Mesendoderm (in vitro differentiated cells): ENCODE measurements at regions not wholly inside any gene's neighbourhood (a gene's known extent, or its start where the extent isn't known, plus 50 kb on each side); places are given as distances from the start of the nearest gene placed in this dataset.

Source experiments
- DNase-seq: peaks from one replicate; pipeline ENCODE4 v3.0.0; 2013
- H2AK5ac ChIP-seq: 2 replicates; pipeline ENCODE4 v1.6.1; 2013; ENCODE audit warnings: low read length, inconsistent platforms
- H2BK120ac ChIP-seq: 2 replicates; pipeline ENCODE4 v1.6.1; 2013; ENCODE audit warnings: low read depth, mild to moderate bottlenecking, low read length, moderate library complexity, mixed read lengths
- H2BK15ac ChIP-seq: replicated peaks from 2 replicates; pipeline ENCODE4 v1.6.1; 2013; ENCODE audit warnings: low read depth, mild to moderate bottlenecking, moderate library complexity
- H2BK5ac ChIP-seq: 2 replicates; pipeline ENCODE4 v1.6.1; 2013; ENCODE audit warnings: low read length, inconsistent platforms
- H3K18ac ChIP-seq: 2 replicates; pipeline ENCODE4 v1.6.1; 2013; ENCODE audit warnings: mild to moderate bottlenecking, low read length, mixed read lengths
- H3K23ac ChIP-seq: one replicate; pipeline ENCODE4 v1.6.1; 2013; ENCODE audit warnings: low read length
- H3K27ac ChIP-seq: 2 replicates; pipeline ENCODE4 v1.5.1; 2013; ENCODE audit warnings: low read depth, mild to moderate bottlenecking, inconsistent platforms, low read length, moderate library complexity
- H3K27me3 ChIP-seq: 2 replicates; pipeline ENCODE4 v1.6.1; 2013; ENCODE audit warnings: low read length, control low read depth, mild to moderate bottlenecking, inconsistent platforms; ENCODE audit not compliant: insufficient read depth, poor library complexity
- H3K36me3 ChIP-seq: 2 replicates; pipeline ENCODE4 v1.6.1; 2013; ENCODE audit warnings: low read length, inconsistent platforms; ENCODE audit not compliant: control insufficient read depth, insufficient read depth
- H3K4ac ChIP-seq: one replicate; pipeline ENCODE4 v1.6.1; 2013; ENCODE audit warnings: low read depth, mild to moderate bottlenecking, low read length, moderate library complexity
- H3K4me1 ChIP-seq: 2 replicates; pipeline ENCODE4 v1.6.1; 2013; ENCODE audit warnings: low read depth, low read length, inconsistent platforms; ENCODE audit not compliant: control insufficient read depth
- H3K4me2 ChIP-seq: 2 replicates; pipeline ENCODE4 v1.6.1; 2013; ENCODE audit warnings: low read length
- H3K4me3 ChIP-seq: 2 replicates; pipeline ENCODE4 v1.5.1; 2013; ENCODE audit warnings: mild to moderate bottlenecking, low read length
- H3K56ac ChIP-seq: one replicate; pipeline ENCODE4 v1.6.1; 2013; ENCODE audit warnings: low read length
- H3K79me1 ChIP-seq: 2 replicates; pipeline ENCODE4 v1.6.1; 2013; ENCODE audit warnings: low read length, inconsistent platforms
- H3K79me2 ChIP-seq: 2 replicates; pipeline ENCODE4 v1.6.1; 2013; ENCODE audit warnings: mild to moderate bottlenecking, low read length; ENCODE audit not compliant: control insufficient read depth, insufficient read depth
- H3K9ac ChIP-seq: 2 replicates; pipeline ENCODE4 v1.6.1; 2013; ENCODE audit warnings: low read length, inconsistent platforms
- H4K5ac ChIP-seq: one replicate; pipeline ENCODE4 v1.6.1; 2013; ENCODE audit warnings: low read length
- H4K8ac ChIP-seq: one replicate; pipeline ENCODE4 v1.6.1; 2013; ENCODE audit warnings: low read depth, mild to moderate bottlenecking, control low read depth, low read length, moderate library complexity
- WGBS: extraction: QIAGEN DNeasy Blood & Tissue Kit; methylation state at CpG from one replicate; pipeline ENCODE4 v1.1.7; 2013; ENCODE audit warnings: low lambda C conversion rate, missing lambda C conversion rate; ENCODE audit not compliant: insufficient coverage; ENCODE audit errors: extremely low coverage; 5-methylcytosine and 5-hydroxymethylcytosine counted together

- H3K9ac ChIP-seq: no peak overlapping the region
- no peak overlapping the region for H3K18ac ChIP-seq
- no peak overlapping the region for H3K4me2 ChIP-seq
- no peak overlapping the region for H3K56ac ChIP-seq
- no peak overlapping the region for H3K4me3 ChIP-seq
- no peak overlapping the region for H4K5ac ChIP-seq
- H3K79me2 ChIP-seq: no peaks in the 10 kb centered on the region
- no peak overlapping the region for H3K4ac ChIP-seq
- H3K36me3 ChIP-seq: no peaks in the 10 kb centered on the region
- H2BK5ac ChIP-seq: no peak overlapping the region
- H3K23ac ChIP-seq: no peak overlapping the region
- no peak overlapping the region for H2BK15ac ChIP-seq
- no peak overlapping the region for H2AK5ac ChIP-seq
- H3K4me1 ChIP-seq: no peaks in the 10 kb centered on the region
- H3K79me1 ChIP-seq: no peaks in the 10 kb centered on the region
- no peak overlapping the region for H4K8ac ChIP-seq
- H2BK120ac ChIP-seq: no peak overlapping the region
- H3K27me3 ChIP-seq: no peaks in the 10 kb centered on the region
- no peak for DNase-seq
- H3K27ac ChIP-seq: no peak overlapping the region
- no CpG with 5 or more reads among the region's 6 CpGs for WGBS
Observed at GRCh38 chrX:5084279-5084678, 1144.4 kb downstream of the NLGN4X start.

GRCh38 chrX:5082705-5083104 is 1146.0 kb downstream of the NLGN4X start:
- DNase-seq: no peak
- Histone ChIP-seq H3K23ac (no peak overlapping the region), H3K27me3 (no peaks in the 10 kb centered on the region), H3K79me1 (no peaks in the 10 kb centered on the region), H3K79me2 (no peaks in the 10 kb centered on the region), H3K27ac (no peak overlapping the region), H3K18ac (no peak overlapping the region), H3K4ac (no peak overlapping the region), H4K8ac (no peak overlapping the region), H2BK5ac (no peak overlapping the region), H3K4me1 (no peaks in the 10 kb centered on the region), H3K56ac (no peak overlapping the region), H2BK15ac (no peak overlapping the region), H4K5ac (no peak overlapping the region), H3K9ac (no peak overlapping the region), H3K36me3 (no peaks in the 10 kb centered on the region), H2AK5ac (no peak overlapping the region), H3K4me3 (no peak overlapping the region), H3K4me2 (no peak overlapping the region), H2BK120ac (no peak overlapping the region)
- WGBS: no CpG with 5 or more reads among the region's 3 CpGs

- Histone ChIP-seq H3K27me3 (no peaks in the 10 kb centered on the region), H3K18ac (no peak overlapping the region), H3K23ac (no peak overlapping the region), H2BK5ac (no peak overlapping the region), H2BK15ac (no peak overlapping the region), H3K4me2 (no peak overlapping the region), H3K36me3 (no peaks in the 10 kb centered on the region), H4K5ac (no peak overlapping the region), H3K79me1 (no peaks in the 10 kb centered on the region), H3K56ac (no peak overlapping the region), H2BK120ac (no peak overlapping the region), H3K4ac (no peak overlapping the region), H4K8ac (no peak overlapping the region), H3K4me3 (no peak overlapping the region), H3K27ac (no peak overlapping the region), H3K4me1 (no peaks in the 10 kb centered on the region), H2AK5ac (no peak overlapping the region), H3K9ac (no peak overlapping the region), H3K79me2 (no peaks in the 10 kb centered on the region)
- DNase-seq: no peak
- no CpG with 5 or more reads among the region's 4 CpGs for WGBS
Observed at GRCh38 chrX:5080791-5081190, 1147.9 kb downstream of the NLGN4X start.

- Histone ChIP-seq H3K18ac (no peak overlapping the region), H4K8ac (no peak overlapping the region), H3K27me3 (no peaks in the 10 kb centered on the region), H3K9ac (no peak overlapping the region), H3K4me2 (no peak overlapping the region), H2BK120ac (no peak overlapping the region), H3K4ac (no peak overlapping the region), H3K23ac (no peak overlapping the region), H3K36me3 (no peaks in the 10 kb centered on the region), H2BK15ac (no peak overlapping the region), H3K79me2 (no peaks in the 10 kb centered on the region), H2BK5ac (no peak overlapping the region), H3K79me1 (no peaks in the 10 kb centered on the region), H3K27ac (no peak overlapping the region), H3K4me1 (no peaks in the 10 kb centered on the region), H3K4me3 (no peak overlapping the region), H2AK5ac (no peak overlapping the region), H4K5ac (no peak overlapping the region), H3K56ac (no peak overlapping the region)
- no peak for DNase-seq
- 100% methylated on average over 2 of the region's 5 CpGs for WGBS
Observed at GRCh38 chrX:5068550-5068949, 1160.1 kb downstream of the NLGN4X start.

GRCh38 chrX:5057786-5058185 is 1170.9 kb downstream of the NLGN4X start:
- Histone ChIP-seq H3K79me1 (no peaks in the 10 kb centered on the region), H3K4me3 (no peak overlapping the region), H4K8ac (no peak overlapping the region), H3K9ac (no peak overlapping the region), H2BK5ac (no peak overlapping the region), H3K4ac (no peak overlapping the region), H3K4me2 (no peak overlapping the region), H4K5ac (no peak overlapping the region), H2BK120ac (no peak overlapping the region), H3K36me3 (no peaks in the 10 kb centered on the region), H3K4me1 (no peaks in the 10 kb centered on the region), H3K56ac (no peak overlapping the region), H3K27ac (no peak overlapping the region), H3K79me2 (no peaks in the 10 kb centered on the region), H2BK15ac (no peak overlapping the region), H3K27me3 (no peaks in the 10 kb centered on the region), H3K18ac (no peak overlapping the region), H2AK5ac (no peak overlapping the region), H3K23ac (no peak overlapping the region)
- no CpG with 5 or more reads among the region's 2 CpGs for WGBS
- DNase-seq: no peak

- Histone ChIP-seq H2BK120ac (no peak overlapping the region), H4K8ac (no peak overlapping the region)
Observed at GRCh38 chrX:5054852-5055251, 1173.8 kb downstream of the NLGN4X start.

More at GRCh38 chrX:5054852-5055251, 1173.8 kb downstream of the NLGN4X start:
- Histone ChIP-seq H3K79me1 (no peaks in the 10 kb centered on the region), H3K4me2 (no peak overlapping the region), H3K79me2 (no peaks in the 10 kb centered on the region), H3K23ac (no peak overlapping the region), H3K9ac (no peak overlapping the region), H3K27me3 (no peaks in the 10 kb centered on the region), H3K4me3 (no peak overlapping the region), H3K36me3 (no peaks in the 10 kb centered on the region), H3K4me1 (no peaks in the 10 kb centered on the region), H3K4ac (no peak overlapping the region), H4K5ac (no peak overlapping the region), H3K56ac (no peak overlapping the region), H2BK5ac (no peak overlapping the region), H3K18ac (no peak overlapping the region), H2BK15ac (no peak overlapping the region), H3K27ac (no peak overlapping the region), H2AK5ac (no peak overlapping the region)
- DNase-seq: no peak
